ENCODE measurements at regions not wholly inside any gene's neighbourhood (a gene's known extent, or its start where the extent isn't known, plus 50 kb on each side); places are given as distances from the start of the nearest gene placed in this dataset.

- Histone ChIP-seq H3K9me3 (ENCODE audit: severe bottlenecking) (no peaks in the 10 kb centered on the region), H3K36me3 (no peaks in the 10 kb centered on the region), H3K27ac (no peak overlapping the region), H3K27me3 (ENCODE audit: insufficient read depth, low read depth, severe bottlenecking) (peaks cover 5% of the 10 kb centered on the region), H3K4me3 (ENCODE audit: low read depth, low read length) (no peak overlapping the region)
- no peak for TF ChIP-seq CTCF (IDR thresholded peaks at IDR 0.05; ENCODE audit: low read depth, low read length)
- peak; percentile 32 for DNase-seq
These were observed 231.1 kb upstream of the ZNF32 start for GRCh38 chr10:43879742-43880141.

GRCh38 chr10:43879162-43879561 lies 230.5 kb upstream of the ZNF32 start:
- Histone ChIP-seq H3K27me3 (ENCODE audit: insufficient read depth, low read depth, severe bottlenecking) (peaks cover 5% of the 10 kb centered on the region), H3K27ac (no peak overlapping the region), H3K36me3 (no peaks in the 10 kb centered on the region), H3K9me3 (ENCODE audit: severe bottlenecking) (no peaks in the 10 kb centered on the region), H3K4me3 (ENCODE audit: low read depth, low read length) (no peak overlapping the region)
- no peak for DNase-seq
- TF ChIP-seq CTCF (IDR thresholded peaks at IDR 0.05; ENCODE audit: low read depth, low read length), result no peak

DNA sequence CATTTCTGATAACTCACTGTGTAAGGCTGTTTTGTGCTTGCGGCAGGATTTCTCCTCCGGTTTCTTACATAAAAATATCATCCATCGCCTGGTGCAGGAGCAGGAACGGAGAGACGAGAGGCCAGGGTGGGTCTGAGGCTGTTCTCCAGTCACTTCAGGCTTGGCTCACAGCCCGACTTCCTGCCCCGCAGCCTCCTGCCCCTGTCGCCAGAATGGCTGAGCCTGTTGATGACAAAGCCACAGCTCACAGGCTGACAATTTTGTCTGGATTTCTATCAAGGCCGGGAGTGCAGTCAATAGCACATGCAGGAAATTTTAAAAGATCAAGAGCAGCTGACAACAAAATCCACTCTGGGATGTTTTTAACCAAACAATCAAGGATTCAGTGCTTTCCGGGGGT lies 229.7 kb upstream of the ZNF32 start:
- H3K36me3 ChIP-seq, result no peaks in the 10 kb centered on the region
- H3K9me3 ChIP-seq (ENCODE audit: severe bottlenecking), result no peaks in the 10 kb centered on the region
- no peak for DNase-seq
- no peak overlapping the region for H3K4me3 ChIP-seq (ENCODE audit: low read depth, low read length)
- H3K27me3 ChIP-seq (ENCODE audit: insufficient read depth, low read depth, severe bottlenecking), result peaks cover under 1% of the 10 kb centered on the region
- no peak overlapping the region for H3K27ac ChIP-seq
- TF ChIP-seq CTCF (IDR thresholded peaks at IDR 0.05; ENCODE audit: low read depth, low read length), result no peak

DNA sequence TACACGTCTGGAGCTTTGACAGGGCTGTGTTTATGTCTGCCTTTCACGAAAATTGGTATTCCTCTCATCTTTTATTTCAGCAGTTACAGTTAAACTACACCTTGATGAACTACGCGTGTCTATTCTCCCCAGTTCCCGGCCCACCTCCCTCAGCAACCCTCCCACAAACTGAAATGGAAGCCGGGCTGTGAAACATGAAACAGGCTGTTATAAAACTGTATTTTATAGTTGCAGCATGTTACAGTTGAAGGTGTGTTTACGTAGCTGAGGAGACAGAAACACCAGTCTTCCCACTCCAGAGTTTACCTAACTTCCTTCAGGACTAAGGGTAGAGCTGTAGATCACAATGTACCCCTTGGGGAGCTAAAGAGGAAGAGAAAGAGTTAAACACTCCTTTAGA lies 228.3 kb upstream of the ZNF32 start:
- no peak for DNase-seq
- H3K27me3 ChIP-seq (ENCODE audit: insufficient read depth, low read depth, severe bottlenecking), result no peaks in the 10 kb centered on the region
- no peak for TF ChIP-seq CTCF (IDR thresholded peaks at IDR 0.05; ENCODE audit: low read depth, low read length)
- H3K4me3 ChIP-seq (ENCODE audit: low read depth, low read length), result no peak overlapping the region
- H3K27ac ChIP-seq, result no peak overlapping the region
- H3K9me3 ChIP-seq (ENCODE audit: severe bottlenecking), result no peaks in the 10 kb centered on the region
- no peaks in the 10 kb centered on the region for H3K36me3 ChIP-seq

DNA sequence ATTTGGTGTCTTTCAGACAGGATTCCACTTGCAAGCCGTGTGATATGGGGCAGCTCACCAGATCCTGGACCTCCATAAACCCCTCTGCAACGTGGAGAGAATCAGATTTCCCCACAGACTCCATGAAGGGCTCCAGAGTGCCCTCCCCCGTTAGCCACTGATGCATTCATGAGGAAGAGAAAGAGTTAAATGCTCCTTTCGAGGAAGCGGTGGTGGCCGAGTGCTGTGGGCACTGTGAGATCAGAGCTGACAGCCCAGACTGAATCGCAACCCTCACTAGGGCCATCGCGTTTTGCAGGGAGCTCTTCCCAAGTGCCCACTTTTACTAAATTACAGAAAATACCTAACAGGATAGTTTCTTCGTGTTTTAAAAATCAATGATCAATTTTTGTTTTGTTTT lies 226.3 kb upstream of the ZNF32 start:
- no peak for DNase-seq
- H3K36me3 ChIP-seq, result no peaks in the 10 kb centered on the region
- H3K4me3 ChIP-seq (ENCODE audit: low read depth, low read length), result no peak overlapping the region
- no peak overlapping the region for H3K27ac ChIP-seq
- TF ChIP-seq CTCF (IDR thresholded peaks at IDR 0.05; ENCODE audit: low read depth, low read length), result no peak
- H3K27me3 ChIP-seq (ENCODE audit: insufficient read depth, low read depth, severe bottlenecking), result no peaks in the 10 kb centered on the region
- H3K9me3 ChIP-seq (ENCODE audit: severe bottlenecking), result no peaks in the 10 kb centered on the region

GRCh38 chr10:43873717-43874116 lies 225.0 kb upstream of the ZNF32 start:
- DNase-seq, result no peak
- Histone ChIP-seq H3K36me3 (no peaks in the 10 kb centered on the region), H3K9me3 (ENCODE audit: severe bottlenecking) (no peaks in the 10 kb centered on the region), H3K27ac (no peak overlapping the region), H3K4me3 (ENCODE audit: low read depth, low read length) (no peak overlapping the region), H3K27me3 (ENCODE audit: insufficient read depth, low read depth, severe bottlenecking) (peaks cover 3% of the 10 kb centered on the region)
- TF ChIP-seq CTCF (IDR thresholded peaks at IDR 0.05; ENCODE audit: low read depth, low read length), result no peak

All from WERI-Rb-1 (cell line).